ENCODE measurements at regions not wholly inside any gene's neighbourhood (a gene's known extent, or its start where the extent isn't known, plus 50 kb on each side); places are given as distances from the start of the nearest gene placed in this dataset.

DNA sequence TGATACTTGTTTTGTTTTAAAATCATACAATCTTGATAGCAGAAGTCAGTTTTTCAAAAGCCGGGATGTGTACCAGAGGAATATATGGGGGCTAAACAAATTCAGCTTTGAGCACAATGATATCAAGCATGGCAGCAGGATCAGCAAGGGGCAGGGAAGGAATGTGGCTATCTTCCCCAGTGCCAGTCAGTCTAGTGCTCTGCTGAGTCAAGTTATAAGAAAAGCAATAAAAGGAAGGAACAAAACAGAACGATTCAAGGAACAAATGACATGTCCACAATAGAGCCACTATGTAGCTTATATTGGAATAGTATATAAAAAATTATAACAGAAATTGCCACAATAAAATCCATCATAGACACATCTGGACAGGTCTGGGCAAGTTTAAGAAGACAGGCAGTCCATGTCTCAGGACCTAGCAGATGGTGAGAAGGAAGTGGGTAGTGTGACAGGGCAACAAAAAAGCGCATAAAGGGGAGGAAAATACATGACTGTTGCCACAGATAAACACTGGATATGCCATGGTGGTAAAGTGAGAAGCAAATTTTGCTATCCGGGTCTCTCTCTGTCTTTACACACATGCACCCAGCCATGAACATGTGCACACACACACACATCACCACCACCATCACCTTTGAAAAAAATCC, 518.2 kb upstream of the HTR2C start:
- TF ChIP-seq, protein P1, sequence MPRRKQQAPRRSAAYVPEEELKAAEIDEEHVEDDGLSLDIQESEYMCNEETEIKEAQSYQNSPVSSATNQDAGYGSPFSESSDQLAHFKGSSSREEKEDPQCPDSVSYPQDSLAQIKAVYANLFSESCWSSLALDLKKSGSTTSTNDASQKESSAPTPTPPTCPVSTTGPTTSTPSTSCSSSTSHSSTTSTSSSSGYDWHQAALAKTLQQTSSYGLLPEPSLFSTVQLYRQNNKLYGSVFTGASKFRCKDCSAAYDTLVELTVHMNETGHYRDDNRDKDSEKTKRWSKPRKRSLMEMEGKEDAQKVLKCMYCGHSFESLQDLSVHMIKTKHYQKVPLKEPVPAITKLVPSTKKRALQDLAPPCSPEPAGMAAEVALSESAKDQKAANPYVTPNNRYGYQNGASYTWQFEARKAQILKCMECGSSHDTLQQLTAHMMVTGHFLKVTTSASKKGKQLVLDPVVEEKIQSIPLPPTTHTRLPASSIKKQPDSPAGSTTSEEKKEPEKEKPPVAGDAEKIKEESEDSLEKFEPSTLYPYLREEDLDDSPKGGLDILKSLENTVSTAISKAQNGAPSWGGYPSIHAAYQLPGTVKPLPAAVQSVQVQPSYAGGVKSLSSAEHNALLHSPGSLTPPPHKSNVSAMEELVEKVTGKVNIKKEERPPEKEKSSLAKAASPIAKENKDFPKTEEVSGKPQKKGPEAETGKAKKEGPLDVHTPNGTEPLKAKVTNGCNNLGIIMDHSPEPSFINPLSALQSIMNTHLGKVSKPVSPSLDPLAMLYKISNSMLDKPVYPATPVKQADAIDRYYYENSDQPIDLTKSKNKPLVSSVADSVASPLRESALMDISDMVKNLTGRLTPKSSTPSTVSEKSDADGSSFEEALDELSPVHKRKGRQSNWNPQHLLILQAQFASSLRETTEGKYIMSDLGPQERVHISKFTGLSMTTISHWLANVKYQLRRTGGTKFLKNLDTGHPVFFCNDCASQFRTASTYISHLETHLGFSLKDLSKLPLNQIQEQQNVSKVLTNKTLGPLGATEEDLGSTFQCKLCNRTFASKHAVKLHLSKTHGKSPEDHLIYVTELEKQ (tag by site-specific recombination; IDR thresholded peaks at IDR 0.05; ENCODE audit: borderline replicate concordance): no peak
- TF ChIP-seq ZNF366 (tag by site-specific recombination; conservative IDR thresholded peaks at IDR 0.05): no peak
- TF ChIP-seq, protein P2, sequence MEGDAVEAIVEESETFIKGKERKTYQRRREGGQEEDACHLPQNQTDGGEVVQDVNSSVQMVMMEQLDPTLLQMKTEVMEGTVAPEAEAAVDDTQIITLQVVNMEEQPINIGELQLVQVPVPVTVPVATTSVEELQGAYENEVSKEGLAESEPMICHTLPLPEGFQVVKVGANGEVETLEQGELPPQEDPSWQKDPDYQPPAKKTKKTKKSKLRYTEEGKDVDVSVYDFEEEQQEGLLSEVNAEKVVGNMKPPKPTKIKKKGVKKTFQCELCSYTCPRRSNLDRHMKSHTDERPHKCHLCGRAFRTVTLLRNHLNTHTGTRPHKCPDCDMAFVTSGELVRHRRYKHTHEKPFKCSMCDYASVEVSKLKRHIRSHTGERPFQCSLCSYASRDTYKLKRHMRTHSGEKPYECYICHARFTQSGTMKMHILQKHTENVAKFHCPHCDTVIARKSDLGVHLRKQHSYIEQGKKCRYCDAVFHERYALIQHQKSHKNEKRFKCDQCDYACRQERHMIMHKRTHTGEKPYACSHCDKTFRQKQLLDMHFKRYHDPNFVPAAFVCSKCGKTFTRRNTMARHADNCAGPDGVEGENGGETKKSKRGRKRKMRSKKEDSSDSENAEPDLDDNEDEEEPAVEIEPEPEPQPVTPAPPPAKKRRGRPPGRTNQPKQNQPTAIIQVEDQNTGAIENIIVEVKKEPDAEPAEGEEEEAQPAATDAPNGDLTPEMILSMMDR (tag by site-specific recombination; IDR thresholded peaks at IDR 0.05): no peak
- TF ChIP-seq SP2 (tag by site-specific recombination; IDR thresholded peaks at IDR 0.05): no peak
- no peak for TF ChIP-seq ZNF341 (tag by site-specific recombination; IDR thresholded peaks at IDR 0.05; ENCODE audit: low read depth)

Measured in HEK293 (cell line).